HG03520 (cell line): ENCODE measurements at regions not wholly inside any gene's neighbourhood (a gene's known extent, or its start where the extent isn't known, plus 50 kb on each side); places are given as distances from the start of the nearest gene placed in this dataset.

ENCODE experiments used
- ATAC-seq: cut with Tn5 transposase; IDR thresholded peaks from one replicate; pipeline ENCODE4 v1.9.1; 2021; ENCODE audit warnings: mild to moderate bottlenecking, moderate library complexity; ENCODE audit not compliant: unreplicated experiment

- no peak for ATAC-seq
Observed at GRCh38 chr3:159828542-159828943, 160.1 kb upstream of the IL12A start.

GRCh38 chr3:159829056-159829455 is 159.6 kb upstream of the IL12A start:
- ATAC-seq = no peak

- ATAC-seq = no peak
Observed at GRCh38 chr3:159829539-159830227, 159.0 kb upstream of the IL12A start.

GRCh38 chr3:159830523-159831154 is 158.0 kb upstream of the IL12A start:
- no peak for ATAC-seq

GRCh38 chr3:159831466-159831865 is 157.2 kb upstream of the IL12A start:
- ATAC-seq = peak; percentile 23

- ATAC-seq = peak; percentile 88
Observed at GRCh38 chr3:159832024-159832423, 156.6 kb upstream of the IL12A start.

- no peak for ATAC-seq
Observed at GRCh38 chr3:159835126-159835525, 153.5 kb upstream of the IL12A start.

- no peak for ATAC-seq
Observed at GRCh38 chr3:159837725-159838124, 150.9 kb upstream of the IL12A start.

- no peak for ATAC-seq
Observed at GRCh38 chr3:159838938-159839337, 149.7 kb upstream of the IL12A start.

- ATAC-seq = peak; percentile 45
Observed at GRCh38 chr3:159839561-159840379, 148.9 kb upstream of the IL12A start, which contains the start of gene SCHIP1. SCHIP1 (plus strand) TSS chr3:159839861.

GRCh38 chr3:159840703-159841299 is 147.8 kb upstream of the IL12A start:
- no peak for ATAC-seq

GRCh38 chr3:159841766-159842165 is 146.9 kb upstream of the IL12A start:
- no peak for ATAC-seq

- ATAC-seq = no peak
Observed at GRCh38 chr3:159843840-159844730, 144.6 kb upstream of the IL12A start.

GRCh38 chr3:159844801-159845261 is 143.8 kb upstream of the IL12A start:
- no peak for ATAC-seq

- no peak for ATAC-seq
Observed at GRCh38 chr3:159845737-159846136, 142.9 kb upstream of the IL12A start.

GRCh38 chr3:159846255-159846654 is 142.4 kb upstream of the IL12A start:
- ATAC-seq = no peak

GRCh38 chr3:159848348-159849118 is 140.1 kb upstream of the IL12A start:
- ATAC-seq = no peak

- ATAC-seq = no peak
Observed at GRCh38 chr3:159850481-159850880, 138.2 kb upstream of the IL12A start.

- ATAC-seq = no peak
Observed at GRCh38 chr3:159852266-159852665, 136.4 kb upstream of the IL12A start.
